HepG2 (cell line): ENCODE measurements at regions not wholly inside any gene's neighbourhood (a gene's known extent, or its start where the extent isn't known, plus 50 kb on each side); places are given as distances from the start of the nearest gene placed in this dataset.

Experiments used
- ATAC-seq: fragments of 200-7000 bp; cut with Tn5 transposase; 3 replicates; pipeline ENCODE4 v1.9.1; 2020; ENCODE audit warnings: mild to moderate bottlenecking, moderate library complexity
- BruUV-seq: library from RNA; stranded (reverse); fragments of 400-500 nt; replicated peaks from 2 replicates; lab custom pipeline; 2021; lab: Mats Ljungman, UMichigan
- CTCF ChIA-PET: fragments of 300-600 bp; formaldehyde crosslinking; extraction: SDS; loops from one replicate; lab custom pipeline; 2021; ENCODE audit warnings: low total read pairs, inconsistent platforms, low intra/inter-chr PET ratio; lab: Yijun Ruan, JAX
- POLR2A ChIA-PET: fragments of 350-600 bp; sonication (Branson Sonifier 250); formaldehyde crosslinking; loops from one replicate; lab custom pipeline; 2020; ENCODE audit warnings: antibody characterized with exemption, inconsistent platforms; lab: Yijun Ruan, JAX
- DNase-seq: peaks from one replicate; pipeline ENCODE4 v3.0.0-alpha.2; 2015; ENCODE audit warnings: low spot score
- FAIRE-seq: peaks from 3 replicates; lab custom pipeline; 2011; peaks lifted over from hg19 to GRCh38; lab: Jason Lieb, UNC
- H2AFZ ChIP-seq: one replicate; pipeline ENCODE4 v1.6.1; 2011; ENCODE audit warnings: low read length, inconsistent platforms
- H3K27ac ChIP-seq: fragments of 300-600 bp; 3 replicates; pipeline ENCODE4 v1.8.0; 2011; ENCODE audit warnings: mixed run types, mild to moderate bottlenecking, mixed read lengths, low read length, inconsistent platforms; ENCODE audit not compliant: insufficient read depth; ENCODE audit errors: extremely low read length
- H3K27me3 ChIP-seq, 2 experiments: fragments of 200-600 bp in 1 of 2; 2 replicates in 1 of 2; 3 replicates in 1 of 2; pipeline versions ENCODE4 v1.6.0 to v1.8.0; 2011; ENCODE audit warnings: low read length in 2 of 2, mild to moderate bottlenecking in 2 of 2, moderate library complexity in 2 of 2, inconsistent platforms in 1 of 2; ENCODE audit not compliant: insufficient read depth in 2 of 2, control insufficient read depth in 1 of 2
- H3K36me3 ChIP-seq, 2 experiments: fragments of 200-600 bp in 1 of 2; replicated peaks in 1 of 2; 2 replicates in 1 of 2; 3 replicates in 1 of 2; pipeline versions ENCODE4 v1.5.1 to v1.8.0; 2011; ENCODE audit warnings: low read length in 2 of 2, inconsistent platforms in 1 of 2; ENCODE audit not compliant: insufficient read depth in 2 of 2, control insufficient read depth in 1 of 2
- H3K4me1 ChIP-seq: 2 replicates; pipeline ENCODE4 v1.5.1; 2012; ENCODE audit warnings: low read length, inconsistent platforms; ENCODE audit not compliant: insufficient read depth
- H3K4me2 ChIP-seq: 2 replicates; pipeline ENCODE4 v1.6.0; 2011; ENCODE audit warnings: low read depth, low read length, inconsistent platforms
- H3K4me3 ChIP-seq, 3 experiments: fragments of 200-600 bp in 1 of 3; sonication (generic), shearing (Covaris generic) in 1 of 3; replicated peaks in 1 of 3; 2 replicates each; pipeline ENCODE4 v1.5.1; 2011 to 2016; ENCODE audit warnings: low read length in 3 of 3, inconsistent platforms in 2 of 3, low read depth in 2 of 3, mild to moderate bottlenecking in 2 of 3, control low read depth in 1 of 3, mixed read lengths in 1 of 3; ENCODE audit not compliant: insufficient read depth in 1 of 3
- H3K79me2 ChIP-seq: one replicate; pipeline ENCODE4 v1.6.1; 2011; ENCODE audit warnings: low read length, inconsistent platforms; ENCODE audit not compliant: insufficient read depth
- H3K9ac ChIP-seq: 2 replicates; pipeline ENCODE4 v1.6.0; 2011; ENCODE audit warnings: mild to moderate bottlenecking, low read depth, low read length, inconsistent platforms; ENCODE audit not compliant: insufficient read depth
- H3K9me3 ChIP-seq: 2 replicates; pipeline ENCODE4 v1.5.1; 2012; ENCODE audit warnings: mild to moderate bottlenecking, low read length
- H4K20me1 ChIP-seq: 2 replicates; pipeline ENCODE4 v1.6.0; 2011; ENCODE audit warnings: inconsistent platforms, mild to moderate bottlenecking, low read length, moderate library complexity; ENCODE audit not compliant: insufficient read depth
- ELF4 ChIP-seq: sonication (generic); formaldehyde crosslinking; IDR thresholded peaks from 2 replicates; pipeline ENCODE4 v1.5.0; 2020; ENCODE audit warnings: missing genetic modification reagents, mild to moderate bottlenecking, moderate library complexity, borderline replicate concordance
- HMGA1 ChIP-seq: sonication (generic); formaldehyde crosslinking; conservative IDR thresholded peaks from 2 replicates; pipeline ENCODE4 v1.4.0; 2020; ENCODE audit warnings: missing genetic modification reagents
- POGZ ChIP-seq: sonication (generic); formaldehyde crosslinking; IDR thresholded peaks from 2 replicates; pipeline ENCODE4 v1.4.0; 2020; ENCODE audit warnings: mild to moderate bottlenecking, missing genetic modification reagents
- RFX5 ChIP-seq: IDR thresholded peaks from 2 replicates; pipeline ENCODE4 v1.6.1; 2011; ENCODE audit warnings: low read depth, low read length, improper control_type of control experiment
- SRY ChIP-seq: sonication (generic); formaldehyde crosslinking; IDR thresholded peaks from 2 replicates; pipeline ENCODE4 v1.8.0; 2022; ENCODE audit warnings: mild to moderate bottlenecking, missing genetic modification reagents
- ZNF382 ChIP-seq: sonication (generic); formaldehyde crosslinking; IDR thresholded peaks from 2 replicates; pipeline ENCODE4 v1.5.0; 2020; ENCODE audit warnings: missing genetic modification reagents, mild to moderate bottlenecking, borderline replicate concordance
- ZNF431 ChIP-seq: sonication (generic); formaldehyde crosslinking; IDR thresholded peaks from 2 replicates; pipeline ENCODE4 v1.9.0; 2022; ENCODE audit warnings: missing genetic modification reagents, low read depth, mild to moderate bottlenecking, borderline replicate concordance
- ZNF660 ChIP-seq: sonication (generic); formaldehyde crosslinking; IDR thresholded peaks from 2 replicates; pipeline ENCODE4 v1.5.1; 2020; ENCODE audit warnings: mild to moderate bottlenecking, low read depth, missing genetic modification reagents, borderline replicate concordance
- ZNF720 ChIP-seq: sonication (generic); formaldehyde crosslinking; IDR thresholded peaks from 2 replicates; pipeline ENCODE4 v1.4.0; 2020; ENCODE audit warnings: missing genetic modification reagents
- in situ Hi-C: cut with HindIII; loops from 2 replicates; pipeline ENCODE4 v1.10.0; 2017; ENCODE audit warnings: low pct_unique_long_range_greater_than_20kb; ENCODE audit not compliant: extremely low pct_ligation_motif_present
- intact Hi-C: fragments of 100-400 bp; cut with micrococcal nuclease; formaldehyde crosslinking; loops from one replicate; pipeline ENCODE4 v1.10.0; 2022; ENCODE audit not compliant: unreplicated experiment
- TF ChIP-seq, protein P1 (sequence below), 2 experiments: sonication (generic) in 1 of 2; formaldehyde crosslinking in 1 of 2; IDR thresholded peaks; 2 replicates each; pipeline versions ENCODE4 v1.5.1 to v1.6.1; 2011 to 2020; ENCODE audit warnings: borderline replicate concordance in 1 of 2, low read depth in 1 of 2, low read length in 1 of 2, mild to moderate bottlenecking in 1 of 2, missing genetic modification reagents in 1 of 2, moderate library complexity in 1 of 2

DNA sequence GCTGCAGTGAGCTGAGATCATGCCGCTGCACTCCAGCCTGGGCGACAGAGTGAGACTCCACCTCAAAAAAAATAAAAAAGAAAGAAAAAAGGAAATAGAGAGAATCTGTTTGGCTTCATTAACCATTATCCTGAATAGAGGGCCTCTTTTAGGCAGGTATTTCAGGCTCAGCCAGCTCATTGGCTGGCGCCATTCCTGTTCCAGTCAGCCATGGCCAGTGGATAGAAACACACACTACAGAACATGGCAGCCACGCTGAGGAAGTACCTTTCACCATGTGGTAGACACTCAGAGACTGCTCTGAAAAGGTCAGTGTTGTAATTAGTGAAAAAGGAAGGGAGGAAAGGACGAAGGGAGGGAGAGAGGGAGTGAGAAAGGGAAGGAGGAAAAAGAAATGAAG lies 340.0 kb upstream of the ACTBL2 start (continued):
- TF ChIP-seq RFX5: no peak
- TF ChIP-seq HMGA1 (CRISPR knock-in tag): no peak
- no peak for TF ChIP-seq ZNF720
- TF ChIP-seq POGZ (CRISPR knock-in tag): no peak
- no peak for TF ChIP-seq ZNF382 (CRISPR knock-in tag)
- TF ChIP-seq ZNF431 (CRISPR knock-in tag): no peak
- no peak for TF ChIP-seq ELF4 (CRISPR knock-in tag)
- TF ChIP-seq ZNF660 (CRISPR knock-in tag): no peak
- no peak for TF ChIP-seq SRY (CRISPR knock-in tag)

DNA sequence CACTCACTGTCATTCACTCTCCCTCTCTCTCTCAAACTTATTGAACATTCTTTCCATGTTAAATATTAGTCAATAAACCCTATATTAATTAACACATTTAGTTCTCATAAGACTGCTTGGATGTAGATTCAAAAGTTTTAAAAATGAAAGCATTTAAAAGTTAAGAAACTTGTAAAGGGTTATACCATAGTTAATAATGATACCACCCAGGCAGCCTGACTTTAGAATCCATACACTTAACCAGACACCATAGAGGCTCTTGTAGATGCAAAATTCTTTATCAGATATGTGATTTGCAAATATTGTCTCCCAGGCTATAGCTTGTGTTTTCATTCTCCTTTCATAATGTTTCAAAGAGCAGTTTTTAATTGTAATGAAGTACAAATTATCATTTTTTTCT lies 335.8 kb upstream of the ACTBL2 start:
- in situ Hi-C loops: no loop called here
- TF ChIP-seq, protein P1, sequence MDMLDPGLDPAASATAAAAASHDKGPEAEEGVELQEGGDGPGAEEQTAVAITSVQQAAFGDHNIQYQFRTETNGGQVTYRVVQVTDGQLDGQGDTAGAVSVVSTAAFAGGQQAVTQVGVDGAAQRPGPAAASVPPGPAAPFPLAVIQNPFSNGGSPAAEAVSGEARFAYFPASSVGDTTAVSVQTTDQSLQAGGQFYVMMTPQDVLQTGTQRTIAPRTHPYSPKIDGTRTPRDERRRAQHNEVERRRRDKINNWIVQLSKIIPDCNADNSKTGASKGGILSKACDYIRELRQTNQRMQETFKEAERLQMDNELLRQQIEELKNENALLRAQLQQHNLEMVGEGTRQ (IDR thresholded peaks at IDR 0.05; ENCODE audit: low read depth, low read length): no peak
- TF ChIP-seq, protein P1 (CRISPR knock-in tag; IDR thresholded peaks at IDR 0.05; ENCODE audit: borderline replicate concordance): no peak
- H3K9me3 ChIP-seq: no peaks in the 10 kb centered on the region
- intact Hi-C loops: no loop called here
- DNase-seq (no peak), ATAC-seq (no peak), FAIRE-seq (no peak)
- no peaks in the 10 kb centered on the region for H4K20me1 ChIP-seq
- no peak overlapping the region for H3K4me3 ChIP-seq
- H3K4me2 ChIP-seq: no peak overlapping the region
- H3K36me3 ChIP-seq: no peaks in the 10 kb centered on the region
- no peak overlapping the region for H3K9ac ChIP-seq
- ChIA-PET POLR2A (no interaction called here), CTCF (no interaction called here)
- no peak overlapping the region for H2AFZ ChIP-seq
- no peaks in the 10 kb centered on the region for H3K4me1 ChIP-seq
- BruUV-seq: no TSS peak
- H3K27ac ChIP-seq: no peak overlapping the region
- H3K27me3 ChIP-seq: no peaks in the 10 kb centered on the region
- H3K79me2 ChIP-seq: no peaks in the 10 kb centered on the region
